Right ventricle myocardium superior (tissue), 1 donor: ENCODE measurements at regions not wholly inside any gene's neighbourhood (a gene's known extent, or its start where the extent isn't known, plus 50 kb on each side); places are given as distances from the start of the nearest gene placed in this dataset.
"Not testable (repeated sequence)": the region's sequence is repeated elsewhere in the genome, so short reads cannot be mapped to it uniquely, and the experiment has no call there.

ENCODE experiments used
- ATAC-seq: fragments of 200-7000 bp; cut with Tn5 transposase; one replicate; pipeline ENCODE4 v1.9.1; 2020; ENCODE audit warnings: mild to moderate bottlenecking; ENCODE audit not compliant: poor library complexity
- DNase-seq: peaks from one replicate; pipeline ENCODE4 v3.0.0-alpha.2; 2020
- intact Hi-C: fragments of 100-400 bp; cut with DNase I; formaldehyde crosslinking; loops from one replicate; pipeline ENCODE4 v1.11.2; 2022
- donor health status: DM: no; HTN: yes; CAD: no; lungs with severe emphysema.

DNA sequence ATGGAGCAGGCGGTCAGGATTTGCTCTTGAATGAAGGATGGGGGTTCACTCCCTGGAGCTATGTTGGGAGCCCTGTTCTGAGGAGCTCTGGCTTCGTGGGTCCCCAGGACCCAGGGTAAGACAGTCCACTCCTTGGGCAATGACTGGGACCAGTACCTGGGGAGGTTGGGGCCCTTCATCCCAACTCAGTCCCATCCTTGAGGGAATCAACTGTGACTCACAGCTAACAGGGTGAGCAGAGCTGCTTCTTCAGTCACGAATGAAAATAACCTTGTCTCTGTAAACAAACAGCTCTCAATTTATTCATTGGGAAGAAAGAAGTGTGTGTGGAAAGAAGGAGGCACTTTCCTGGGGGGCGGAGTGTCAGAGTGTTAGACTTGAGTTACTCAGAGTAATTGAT, 222.3 kb downstream of the NPIPA7 start:
- DNase-seq, ATAC-seq, intact Hi-C loops: not testable (repeated sequence)

- ATAC-seq, intact Hi-C loops, DNase-seq: not testable (repeated sequence)
Measured at GRCh38 chr16:16607401-16608082, 228.6 kb downstream of the NPIPA7 start.

- intact Hi-C loops, ATAC-seq, DNase-seq: not testable (repeated sequence)
Measured at GRCh38 chr16:16609627-16610026, 230.7 kb downstream of the NPIPA7 start.

GRCh38 chr16:16610389-16610967, 231.5 kb downstream of the NPIPA7 start:
- intact Hi-C loops, DNase-seq, ATAC-seq: not testable (repeated sequence)

- intact Hi-C loops, DNase-seq: not testable (repeated sequence)
Measured at GRCh38 chr16:16613212-16613611, 234.3 kb downstream of the NPIPA7 start.

DNA sequence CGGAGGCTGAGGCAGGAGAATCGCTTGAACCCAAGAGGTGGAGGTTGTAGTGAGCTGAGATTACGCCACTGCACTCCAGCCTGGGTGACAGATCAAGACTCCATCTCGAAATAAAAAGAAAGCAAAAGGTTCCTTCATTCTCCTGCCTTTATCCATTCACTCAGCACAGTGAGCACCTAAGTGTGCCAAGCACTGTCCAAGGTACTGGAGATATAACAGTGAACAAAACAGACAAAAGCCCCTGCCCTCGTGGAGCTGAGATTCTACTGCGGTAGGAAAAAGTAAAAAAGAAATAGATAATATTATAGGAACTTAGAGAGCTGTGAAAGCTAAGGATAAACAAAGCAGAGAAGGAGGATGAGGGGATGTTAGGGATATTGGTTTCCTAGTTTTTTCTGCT, 235.5 kb downstream of the NPIPA7 start:
- DNase-seq, ATAC-seq, intact Hi-C loops: not testable (repeated sequence)

More at GRCh38 chr16:16613212-16613611, 234.3 kb downstream of the NPIPA7 start:
- ATAC-seq = not testable (repeated sequence)

- DNase-seq, ATAC-seq, intact Hi-C loops: not testable (repeated sequence)
Measured at GRCh38 chr16:16618963-16619465, 240.1 kb downstream of the NPIPA7 start.

- intact Hi-C loops, DNase-seq, ATAC-seq: not testable (repeated sequence)
Measured at GRCh38 chr16:16624367-16624766, 245.4 kb downstream of the NPIPA7 start.

DNA sequence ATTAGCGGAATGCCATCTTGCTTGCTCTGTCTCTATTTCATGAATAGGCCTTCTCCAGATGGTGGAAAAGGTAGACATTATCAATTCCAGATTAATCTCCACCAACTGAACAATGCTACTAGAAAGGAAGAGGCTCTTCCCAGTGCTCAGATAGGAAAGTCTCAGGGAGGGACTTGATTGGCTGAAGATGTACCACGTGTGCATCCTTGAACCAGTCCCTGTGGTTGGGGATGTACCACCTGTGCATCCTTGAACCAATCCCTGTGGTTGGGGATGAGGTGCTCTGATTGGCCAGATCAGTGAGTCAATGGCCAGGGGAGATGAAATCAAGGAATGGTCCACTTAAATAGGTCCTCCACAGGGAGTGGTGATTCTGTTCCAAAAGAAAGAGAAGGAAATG, 246.2 kb downstream of the NPIPA7 start:
- ATAC-seq, intact Hi-C loops, DNase-seq: not testable (repeated sequence)

GRCh38 chr16:16627865-16628264, 248.9 kb downstream of the NPIPA7 start:
- DNase-seq, ATAC-seq, intact Hi-C loops: not testable (repeated sequence)

DNA sequence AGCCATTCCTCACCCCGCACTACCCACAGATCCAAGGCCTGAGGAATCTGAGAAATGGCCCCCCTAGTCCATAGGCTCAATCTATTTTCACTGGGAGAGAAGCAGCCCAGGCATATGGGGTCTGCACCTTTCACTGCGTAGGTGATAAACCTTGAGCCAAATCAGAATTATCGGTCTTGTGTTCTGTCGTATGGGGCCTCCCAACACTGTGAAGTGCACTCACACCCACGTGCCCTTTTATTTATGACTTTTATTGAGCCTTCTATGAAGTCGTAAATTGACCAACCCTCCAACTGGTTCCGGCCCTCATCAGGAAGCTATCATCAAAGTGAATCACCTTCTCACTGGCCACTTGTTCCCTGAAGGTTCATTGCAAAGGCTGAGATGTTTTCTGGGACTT, 259.3 kb downstream of the NPIPA7 start:
- DNase-seq, intact Hi-C loops, ATAC-seq: not testable (repeated sequence)

DNA sequence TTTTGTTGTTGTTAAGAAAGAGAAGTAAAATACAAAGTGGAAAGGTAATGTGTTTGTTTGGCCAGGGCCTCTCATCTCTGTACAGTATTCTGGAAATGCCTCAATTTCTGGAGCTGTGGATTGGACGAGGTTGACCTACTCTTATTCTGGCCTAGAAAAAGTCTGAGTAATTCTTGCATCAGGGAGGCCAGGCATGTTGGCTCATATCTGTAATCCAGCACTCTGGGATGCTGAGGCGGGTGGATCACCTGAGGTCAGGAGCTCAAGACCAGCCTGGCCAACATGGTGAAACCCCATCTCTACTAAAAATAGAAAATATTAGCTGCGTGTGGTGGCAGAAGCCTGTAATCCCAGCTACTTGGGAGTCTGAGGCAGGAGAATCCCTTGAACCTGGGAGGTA, 259.8 kb downstream of the NPIPA7 start:
- ATAC-seq, intact Hi-C loops, DNase-seq: not testable (repeated sequence)

DNA sequence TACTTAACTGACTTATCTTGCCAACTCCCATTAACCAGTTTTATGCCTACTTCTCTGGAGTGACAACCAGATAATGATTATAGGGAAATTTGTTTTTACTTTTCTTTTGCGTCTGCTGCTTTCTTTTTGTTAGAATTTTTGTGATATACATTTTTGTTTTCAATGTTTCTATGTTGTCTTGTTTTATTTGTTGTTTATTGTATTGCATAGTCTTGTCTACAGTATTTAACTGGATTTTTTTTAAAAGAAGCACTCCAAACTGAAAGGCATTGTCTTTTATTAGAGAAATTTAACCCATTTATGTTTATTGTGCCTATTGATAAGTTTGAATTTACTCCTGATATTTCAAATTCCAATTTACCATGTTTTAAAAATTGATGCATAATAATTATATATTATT, 264.9 kb downstream of the NPIPA7 start:
- ATAC-seq, intact Hi-C loops: not testable (repeated sequence)

DNA sequence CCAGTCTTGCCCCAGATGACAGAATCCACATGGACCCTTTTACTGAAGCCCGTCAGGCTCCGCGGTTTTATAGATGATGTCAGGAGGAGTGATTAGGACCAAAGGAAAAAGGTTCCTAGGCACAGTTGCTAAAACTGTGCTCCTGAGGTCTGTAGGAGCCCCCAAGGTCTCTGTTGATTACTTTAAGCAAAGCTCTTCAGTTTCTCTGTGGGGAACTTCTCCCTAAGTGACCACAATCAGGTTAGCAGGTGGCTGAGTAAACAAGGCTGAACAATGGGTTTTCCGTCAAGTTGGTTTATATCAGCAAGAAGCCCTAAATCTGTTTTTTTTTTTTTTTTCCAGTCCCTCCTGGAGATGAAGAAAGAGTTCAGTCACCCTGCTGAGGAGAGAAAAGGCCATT, 269.1 kb downstream of the NPIPA7 start:
- DNase-seq, ATAC-seq, intact Hi-C loops: not testable (repeated sequence)

More for the DNA sequence above, 264.9 kb downstream of the NPIPA7 start:
- not testable (repeated sequence) for DNase-seq

DNA sequence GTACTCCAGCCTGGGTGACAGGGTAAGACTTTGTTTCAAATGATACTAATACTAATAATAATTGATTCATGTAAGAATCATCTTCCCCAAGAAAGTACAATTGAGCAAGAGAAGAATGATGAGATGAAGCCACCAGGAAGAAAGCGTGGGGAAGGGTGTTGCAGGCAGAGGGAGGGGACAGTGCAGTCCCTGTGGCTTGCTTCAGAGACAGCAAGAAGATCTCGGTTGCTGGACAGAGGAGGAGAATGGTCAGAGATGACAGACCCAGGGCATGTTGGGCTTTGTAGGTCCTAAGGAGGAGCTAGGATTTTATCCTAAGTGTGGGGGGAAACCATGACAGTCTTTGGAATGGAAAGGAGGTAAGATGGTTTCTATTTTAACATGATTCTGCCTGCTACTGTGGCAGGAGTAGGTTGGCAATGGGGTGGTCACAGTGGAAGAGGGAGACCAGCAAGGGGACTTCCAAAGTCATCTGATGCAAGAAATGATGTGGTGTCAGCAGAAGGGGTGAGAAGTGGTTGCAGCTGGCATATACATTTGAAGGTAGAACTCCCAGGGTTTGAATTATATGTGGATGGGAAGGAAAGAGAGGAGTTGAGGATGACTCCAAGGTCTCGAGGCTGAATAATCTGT, 293.4 kb downstream of the NPIPA7 start:
- DNase-seq, intact Hi-C loops, ATAC-seq: not testable (repeated sequence)

GRCh38 chr16:16674820-16675219, 295.9 kb downstream of the NPIPA7 start:
- DNase-seq, intact Hi-C loops, ATAC-seq: not testable (repeated sequence)

GRCh38 chr16:16721849-16722248, 342.9 kb downstream of the NPIPA7 start:
- not testable (repeated sequence) for ATAC-seq, DNase-seq

GRCh38 chr16:16722666-16723065, 343.7 kb downstream of the NPIPA7 start:
- intact Hi-C loops, ATAC-seq, DNase-seq: not testable (repeated sequence)

More at GRCh38 chr16:16721849-16722248, 342.9 kb downstream of the NPIPA7 start:
- intact Hi-C loops = not testable (repeated sequence)
